GM23338 (cell line): ENCODE measurements at regions not wholly inside any gene's neighbourhood (a gene's known extent, or its start where the extent isn't known, plus 50 kb on each side); places are given as distances from the start of the nearest gene placed in this dataset.

Source experiments
- ATAC-seq: fragments of 200-7000 bp; cut with Tn5 transposase; 3 replicates; pipeline ENCODE4 v1.9.1; 2020
- DNase-seq: peaks from one replicate; pipeline ENCODE4 v3.0.0-alpha.2; 2015; ENCODE audit warnings: low spot score
- H2AFZ ChIP-seq: fragments of 200-600 bp; sonication (generic); 2 replicates; pipeline ENCODE4 v1.8.0; 2016; ENCODE audit warnings: antibody characterized with exemption, mild to moderate bottlenecking, moderate library complexity
- H3F3A ChIP-seq: fragments of 200-600 bp; sonication (generic); replicated peaks from 2 replicates; pipeline ENCODE4 v1.8.0; 2017; ENCODE audit warnings: antibody characterized with exemption, mixed run types, low read depth
- H3K27ac ChIP-seq: fragments of 200-600 bp; sonication (generic); 2 replicates; pipeline ENCODE4 v1.6.1; 2016; ENCODE audit warnings: low read depth
- H3K27me3 ChIP-seq: fragments of 200-600 bp; sonication (generic); 2 replicates; pipeline ENCODE4 v1.8.0; 2016; ENCODE audit warnings: mild to moderate bottlenecking, mixed run types, moderate library complexity; ENCODE audit not compliant: insufficient read depth
- H3K36me3 ChIP-seq: fragments of 200-600 bp; sonication (generic); 2 replicates; pipeline ENCODE4 v1.8.0; 2016; ENCODE audit warnings: mild to moderate bottlenecking; ENCODE audit not compliant: insufficient read depth
- H3K4me1 ChIP-seq: fragments of 200-600 bp; sonication (generic); 2 replicates; pipeline ENCODE4 v1.8.0; 2016; ENCODE audit warnings: mild to moderate bottlenecking, moderate library complexity; ENCODE audit not compliant: insufficient read depth
- H3K4me2 ChIP-seq: fragments of 200-600 bp; sonication (generic); 2 replicates; pipeline ENCODE4 v1.7.1; 2017; ENCODE audit warnings: mixed run types
- H3K4me3 ChIP-seq: fragments of 200-600 bp; sonication (generic); 2 replicates; pipeline ENCODE4 v1.6.1; 2016; ENCODE audit warnings: mixed run types
- H3K79me2 ChIP-seq: fragments of 200-600 bp; sonication (generic); replicated peaks from 2 replicates; pipeline ENCODE4 v1.8.0; 2017; ENCODE audit warnings: mild to moderate bottlenecking; ENCODE audit not compliant: insufficient read depth
- H3K9me2 ChIP-seq: fragments of 200-600 bp; sonication (generic); 2 replicates; pipeline ENCODE4 v1.8.0; 2017; ENCODE audit not compliant: insufficient read depth
- H4K20me1 ChIP-seq: fragments of 200-600 bp; sonication (generic); replicated peaks from 2 replicates; pipeline ENCODE4 v1.8.0; 2017; ENCODE audit warnings: mild to moderate bottlenecking; ENCODE audit not compliant: insufficient read depth
- H3K27ac Mint-ChIP-seq: 2 replicates; pipeline ENCODE4 v1.8.0; 2020; ENCODE audit warnings: inconsistent platforms, mild to moderate bottlenecking, moderate library complexity, mixed read lengths
- H3K27me3 Mint-ChIP-seq: 3 replicates; pipeline ENCODE4 v1.8.0; 2022; ENCODE audit warnings: low read depth, mild to moderate bottlenecking, moderate library complexity, mixed read lengths, inconsistent platforms; ENCODE audit not compliant: insufficient read depth, poor library complexity
- H3K36me3 Mint-ChIP-seq: 3 replicates; pipeline ENCODE4 v1.8.0; 2021; ENCODE audit warnings: low read depth, mild to moderate bottlenecking, inconsistent platforms, moderate library complexity, mixed read lengths
- H3K4me1 Mint-ChIP-seq: 3 replicates; pipeline ENCODE4 v1.8.0; 2020; ENCODE audit warnings: mild to moderate bottlenecking, inconsistent platforms, mixed read lengths
- H3K4me3 Mint-ChIP-seq: 3 replicates; pipeline ENCODE4 v1.8.0; 2021; ENCODE audit warnings: moderate library complexity, mild to moderate bottlenecking, inconsistent platforms, mixed read lengths
- H3K9me3 Mint-ChIP-seq: 3 replicates; pipeline ENCODE4 v1.8.0; 2020; ENCODE audit warnings: moderate library complexity, mild to moderate bottlenecking, inconsistent platforms, mixed read lengths
- EZH2phosphoT487 ChIP-seq: fragments of 200-600 bp; sonication (generic); IDR thresholded peaks from one replicate; pipeline ENCODE4 v1.8.1; 2018; ENCODE audit warnings: antibody characterized with exemption; ENCODE audit not compliant: unreplicated experiment
- NANOG ChIP-seq: IDR thresholded peaks from 2 replicates; pipeline ENCODE4 v1.6.1; 2016; ENCODE audit warnings: antibody characterized with exemption, borderline replicate concordance
- STAT1 ChIP-seq: IDR thresholded peaks from one replicate; pipeline ENCODE4 v1.6.1; 2016; ENCODE audit warnings: antibody characterized with exemption; ENCODE audit not compliant: unreplicated experiment
- ZNF114 ChIP-seq: fragments of 250-450 bp; sonication (Bioruptor Pico); IDR thresholded peaks from 2 replicates; pipeline ENCODE4 v1.5.0; 2020; ENCODE audit warnings: mild to moderate bottlenecking, moderate library complexity
- ZNF331 ChIP-seq: fragments of 250-450 bp; sonication (Bioruptor Pico); IDR thresholded peaks from 2 replicates; pipeline ENCODE4 v1.5.0; 2020; ENCODE audit warnings: low read depth, mild to moderate bottlenecking, moderate library complexity
- TF ChIP-seq, protein P1 (sequence below): IDR thresholded peaks from one replicate; pipeline ENCODE4 v1.6.1; 2018; ENCODE audit warnings: antibody characterized with exemption; ENCODE audit not compliant: unreplicated experiment
- TF ChIP-seq, protein P2 (sequence below): IDR thresholded peaks from 2 replicates; pipeline ENCODE4 v1.6.1; 2016; ENCODE audit warnings: antibody characterized with exemption
- TF ChIP-seq, protein P3 (sequence below): fragments of 250-450 bp; sonication (Bioruptor Pico); IDR thresholded peaks from 2 replicates; pipeline ENCODE4 v1.5.0; 2020; ENCODE audit warnings: mild to moderate bottlenecking, moderate library complexity

DNA sequence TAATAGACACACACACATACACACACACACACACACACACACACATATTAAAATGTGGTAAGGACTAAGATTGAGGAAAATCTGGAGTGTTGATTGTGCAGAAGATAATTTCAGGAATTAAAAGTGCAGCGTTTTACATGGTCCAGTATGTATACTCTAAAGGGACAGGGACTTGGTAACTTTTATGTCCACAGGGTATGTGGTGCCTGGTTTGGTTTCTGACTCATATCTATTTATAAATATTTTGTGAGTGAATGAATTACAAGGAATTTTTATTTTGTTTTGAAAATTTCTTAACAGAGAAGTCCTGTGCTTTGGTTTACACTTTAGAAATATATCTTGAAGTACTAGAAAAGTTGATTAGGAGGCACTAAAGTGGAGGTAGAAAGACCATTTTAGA, 287.7 kb upstream of the NXPH2 start:
- no peak overlapping the region for H3K4me3 ChIP-seq
- H2AFZ ChIP-seq = no peak overlapping the region
- H3K79me2 ChIP-seq = no peaks in the 10 kb centered on the region
- H3K4me1 Mint-ChIP-seq = peaks cover 3% of the 10 kb centered on the region; the same call in 2 of the 3 replicates
- H3K9me2 ChIP-seq = no peaks in the 10 kb centered on the region
- ATAC-seq (no peak), DNase-seq (no peak)
- no peaks in the 10 kb centered on the region for H3K27me3 Mint-ChIP-seq
- H3K36me3 Mint-ChIP-seq = no peaks in the 10 kb centered on the region
- H3K4me2 ChIP-seq = no peak overlapping the region
- no peak overlapping the region for H3K4me3 Mint-ChIP-seq
- H3K36me3 ChIP-seq = no peaks in the 10 kb centered on the region
- H3K9me3 Mint-ChIP-seq = no peaks in the 10 kb centered on the region
- H3K4me1 ChIP-seq = no peaks in the 10 kb centered on the region
- TF ChIP-seq ZNF114 (CRISPR knock-in tag) = no peak
- TF ChIP-seq EZH2phosphoT487 = no peak
- TF ChIP-seq STAT1 = no peak
- TF ChIP-seq, protein P1, sequence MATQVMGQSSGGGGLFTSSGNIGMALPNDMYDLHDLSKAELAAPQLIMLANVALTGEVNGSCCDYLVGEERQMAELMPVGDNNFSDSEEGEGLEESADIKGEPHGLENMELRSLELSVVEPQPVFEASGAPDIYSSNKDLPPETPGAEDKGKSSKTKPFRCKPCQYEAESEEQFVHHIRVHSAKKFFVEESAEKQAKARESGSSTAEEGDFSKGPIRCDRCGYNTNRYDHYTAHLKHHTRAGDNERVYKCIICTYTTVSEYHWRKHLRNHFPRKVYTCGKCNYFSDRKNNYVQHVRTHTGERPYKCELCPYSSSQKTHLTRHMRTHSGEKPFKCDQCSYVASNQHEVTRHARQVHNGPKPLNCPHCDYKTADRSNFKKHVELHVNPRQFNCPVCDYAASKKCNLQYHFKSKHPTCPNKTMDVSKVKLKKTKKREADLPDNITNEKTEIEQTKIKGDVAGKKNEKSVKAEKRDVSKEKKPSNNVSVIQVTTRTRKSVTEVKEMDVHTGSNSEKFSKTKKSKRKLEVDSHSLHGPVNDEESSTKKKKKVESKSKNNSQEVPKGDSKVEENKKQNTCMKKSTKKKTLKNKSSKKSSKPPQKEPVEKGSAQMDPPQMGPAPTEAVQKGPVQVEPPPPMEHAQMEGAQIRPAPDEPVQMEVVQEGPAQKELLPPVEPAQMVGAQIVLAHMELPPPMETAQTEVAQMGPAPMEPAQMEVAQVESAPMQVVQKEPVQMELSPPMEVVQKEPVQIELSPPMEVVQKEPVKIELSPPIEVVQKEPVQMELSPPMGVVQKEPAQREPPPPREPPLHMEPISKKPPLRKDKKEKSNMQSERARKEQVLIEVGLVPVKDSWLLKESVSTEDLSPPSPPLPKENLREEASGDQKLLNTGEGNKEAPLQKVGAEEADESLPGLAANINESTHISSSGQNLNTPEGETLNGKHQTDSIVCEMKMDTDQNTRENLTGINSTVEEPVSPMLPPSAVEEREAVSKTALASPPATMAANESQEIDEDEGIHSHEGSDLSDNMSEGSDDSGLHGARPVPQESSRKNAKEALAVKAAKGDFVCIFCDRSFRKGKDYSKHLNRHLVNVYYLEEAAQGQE = no peak
- no peak for TF ChIP-seq NANOG
- no peak overlapping the region for H3K27ac ChIP-seq
- H3K27ac Mint-ChIP-seq = no peak overlapping the region
- no peaks in the 10 kb centered on the region for H4K20me1 ChIP-seq
- no peaks in the 10 kb centered on the region for H3K27me3 ChIP-seq
- no peaks in the 10 kb centered on the region for H3F3A ChIP-seq

DNA sequence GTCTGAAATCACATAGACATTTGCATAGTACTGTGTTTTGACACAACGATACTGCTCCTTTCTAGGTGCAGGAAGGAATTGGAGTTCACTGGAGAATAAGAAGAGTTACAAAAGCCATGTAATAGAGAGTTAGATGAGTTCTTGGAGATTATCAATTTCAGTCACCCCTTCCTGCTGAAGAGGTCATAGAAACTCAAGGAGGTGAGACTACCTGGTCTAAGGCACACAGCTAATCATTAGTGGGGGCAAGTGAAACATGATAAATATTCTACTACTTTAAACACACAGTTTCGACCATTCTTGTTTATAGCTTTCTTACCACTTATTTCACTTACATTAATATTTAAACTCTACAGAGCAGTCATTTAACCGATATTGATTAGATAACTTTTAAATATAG, 286.9 kb upstream of the NXPH2 start:
- Mint-ChIP-seq H3K4me1 (peaks cover 3% of the 10 kb centered on the region; the same call in 2 of the 3 replicates), H3K36me3 (no peaks in the 10 kb centered on the region), H3K9me3 (no peaks in the 10 kb centered on the region), H3K27me3 (no peaks in the 10 kb centered on the region), H3K27ac (no peak overlapping the region), H3K4me3 (no peak overlapping the region)
- Histone ChIP-seq H3K27me3 (no peaks in the 10 kb centered on the region), H3K27ac (no peak overlapping the region), H3K36me3 (no peaks in the 10 kb centered on the region), H3K79me2 (no peaks in the 10 kb centered on the region), H3F3A (no peaks in the 10 kb centered on the region), H4K20me1 (no peaks in the 10 kb centered on the region), H2AFZ (no peak overlapping the region), H3K4me3 (no peak overlapping the region), H3K9me2 (no peaks in the 10 kb centered on the region), H3K4me2 (no peak overlapping the region), H3K4me1 (no peaks in the 10 kb centered on the region)
- ATAC-seq (no peak), DNase-seq (no peak)
- TF ChIP-seq, protein P1 = no peak
- no peak for TF ChIP-seq ZNF331
- TF ChIP-seq, protein P2, sequence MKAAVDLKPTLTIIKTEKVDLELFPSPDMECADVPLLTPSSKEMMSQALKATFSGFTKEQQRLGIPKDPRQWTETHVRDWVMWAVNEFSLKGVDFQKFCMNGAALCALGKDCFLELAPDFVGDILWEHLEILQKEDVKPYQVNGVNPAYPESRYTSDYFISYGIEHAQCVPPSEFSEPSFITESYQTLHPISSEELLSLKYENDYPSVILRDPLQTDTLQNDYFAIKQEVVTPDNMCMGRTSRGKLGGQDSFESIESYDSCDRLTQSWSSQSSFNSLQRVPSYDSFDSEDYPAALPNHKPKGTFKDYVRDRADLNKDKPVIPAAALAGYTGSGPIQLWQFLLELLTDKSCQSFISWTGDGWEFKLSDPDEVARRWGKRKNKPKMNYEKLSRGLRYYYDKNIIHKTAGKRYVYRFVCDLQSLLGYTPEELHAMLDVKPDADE = no peak
- TF ChIP-seq, protein P3, sequence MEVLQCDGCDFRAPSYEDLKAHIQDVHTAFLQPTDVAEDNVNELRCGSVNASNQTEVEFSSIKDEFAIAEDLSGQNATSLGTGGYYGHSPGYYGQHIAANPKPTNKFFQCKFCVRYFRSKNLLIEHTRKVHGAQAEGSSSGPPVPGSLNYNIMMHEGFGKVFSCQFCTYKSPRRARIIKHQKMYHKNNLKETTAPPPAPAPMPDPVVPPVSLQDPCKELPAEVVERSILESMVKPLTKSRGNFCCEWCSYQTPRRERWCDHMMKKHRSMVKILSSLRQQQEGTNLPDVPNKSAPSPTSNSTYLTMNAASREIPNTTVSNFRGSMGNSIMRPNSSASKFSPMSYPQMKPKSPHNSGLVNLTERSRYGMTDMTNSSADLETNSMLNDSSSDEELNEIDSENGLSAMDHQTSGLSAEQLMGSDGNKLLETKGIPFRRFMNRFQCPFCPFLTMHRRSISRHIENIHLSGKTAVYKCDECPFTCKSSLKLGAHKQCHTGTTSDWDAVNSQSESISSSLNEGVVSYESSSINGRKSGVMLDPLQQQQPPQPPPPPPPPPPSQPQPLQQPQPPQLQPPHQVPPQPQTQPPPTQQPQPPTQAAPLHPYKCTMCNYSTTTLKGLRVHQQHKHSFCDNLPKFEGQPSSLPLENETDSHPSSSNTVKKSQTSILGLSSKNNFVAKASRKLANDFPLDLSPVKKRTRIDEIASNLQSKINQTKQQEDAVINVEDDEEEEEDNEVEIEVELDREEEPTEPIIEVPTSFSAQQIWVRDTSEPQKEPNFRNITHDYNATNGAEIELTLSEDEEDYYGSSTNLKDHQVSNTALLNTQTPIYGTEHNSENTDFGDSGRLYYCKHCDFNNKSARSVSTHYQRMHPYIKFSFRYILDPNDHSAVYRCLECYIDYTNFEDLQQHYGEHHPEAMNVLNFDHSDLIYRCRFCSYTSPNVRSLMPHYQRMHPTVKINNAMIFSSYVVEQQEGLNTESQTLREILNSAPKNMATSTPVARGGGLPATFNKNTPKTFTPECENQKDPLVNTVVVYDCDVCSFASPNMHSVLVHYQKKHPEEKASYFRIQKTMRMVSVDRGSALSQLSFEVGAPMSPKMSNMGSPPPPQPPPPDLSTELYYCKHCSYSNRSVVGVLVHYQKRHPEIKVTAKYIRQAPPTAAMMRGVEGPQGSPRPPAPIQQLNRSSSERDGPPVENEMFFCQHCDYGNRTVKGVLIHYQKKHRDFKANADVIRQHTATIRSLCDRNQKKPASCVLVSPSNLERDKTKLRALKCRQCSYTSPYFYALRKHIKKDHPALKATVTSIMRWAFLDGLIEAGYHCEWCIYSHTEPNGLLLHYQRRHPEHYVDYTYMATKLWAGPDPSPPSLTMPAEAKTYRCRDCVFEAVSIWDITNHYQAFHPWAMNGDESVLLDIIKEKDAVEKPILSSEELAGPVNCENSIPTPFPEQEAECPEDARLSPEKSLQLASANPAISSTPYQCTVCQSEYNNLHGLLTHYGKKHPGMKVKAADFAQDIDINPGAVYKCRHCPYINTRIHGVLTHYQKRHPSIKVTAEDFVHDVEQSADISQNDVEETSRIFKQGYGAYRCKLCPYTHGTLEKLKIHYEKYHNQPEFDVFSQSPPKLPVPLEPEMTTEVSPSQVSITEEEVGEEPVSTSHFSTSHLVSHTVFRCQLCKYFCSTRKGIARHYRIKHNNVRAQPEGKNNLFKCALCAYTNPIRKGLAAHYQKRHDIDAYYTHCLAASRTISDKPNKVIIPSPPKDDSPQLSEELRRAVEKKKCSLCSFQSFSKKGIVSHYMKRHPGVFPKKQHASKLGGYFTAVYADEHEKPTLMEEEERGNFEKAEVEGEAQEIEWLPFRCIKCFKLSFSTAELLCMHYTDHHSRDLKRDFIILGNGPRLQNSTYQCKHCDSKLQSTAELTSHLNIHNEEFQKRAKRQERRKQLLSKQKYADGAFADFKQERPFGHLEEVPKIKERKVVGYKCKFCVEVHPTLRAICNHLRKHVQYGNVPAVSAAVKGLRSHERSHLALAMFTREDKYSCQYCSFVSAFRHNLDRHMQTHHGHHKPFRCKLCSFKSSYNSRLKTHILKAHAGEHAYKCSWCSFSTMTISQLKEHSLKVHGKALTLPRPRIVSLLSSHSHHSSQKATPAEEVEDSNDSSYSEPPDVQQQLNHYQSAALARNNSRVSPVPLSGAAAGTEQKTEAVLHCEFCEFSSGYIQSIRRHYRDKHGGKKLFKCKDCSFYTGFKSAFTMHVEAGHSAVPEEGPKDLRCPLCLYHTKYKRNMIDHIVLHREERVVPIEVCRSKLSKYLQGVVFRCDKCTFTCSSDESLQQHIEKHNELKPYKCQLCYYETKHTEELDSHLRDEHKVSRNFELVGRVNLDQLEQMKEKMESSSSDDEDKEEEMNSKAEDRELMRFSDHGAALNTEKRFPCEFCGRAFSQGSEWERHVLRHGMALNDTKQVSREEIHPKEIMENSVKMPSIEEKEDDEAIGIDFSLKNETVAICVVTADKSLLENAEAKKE (CRISPR knock-in tag) = no peak
